ENCODE measurements at regions not wholly inside any gene's neighbourhood (a gene's known extent, or its start where the extent isn't known, plus 50 kb on each side); places are given as distances from the start of the nearest gene placed in this dataset.

GRCh38 chr3:159786489-159787177 lies 202.0 kb upstream of the IL12A start:
- no peak for TF ChIP-seq CTCF (conservative IDR thresholded peaks at IDR 0.05; ENCODE audit: low read length)
- no peak for TF ChIP-seq EZH2phosphoT487 (IDR thresholded peaks at IDR 0.05; ENCODE audit: borderline replicate concordance, low read depth, low read length)

Data from OCI-LY7 (cell line).